ENCODE measurements at regions not wholly inside any gene's neighbourhood (a gene's known extent, or its start where the extent isn't known, plus 50 kb on each side); places are given as distances from the start of the nearest gene placed in this dataset.
A peak's percentile ranks its signal among the peaks of the same experiment; 100 is the strongest.

GRCh38 chr22:49055406-49055805 is 772.3 kb downstream of the BRD1 start:
- intact Hi-C loops (cut with DNase I): no loop called here
- no peak for TF ChIP-seq CTCF (IDR thresholded peaks at IDR 0.05)
- 77 to 80% (median 79%) methylated on average over 6 of the region's 6 CpGs for WGBS, 3 donors
- Histone ChIP-seq H3K27me3 (ENCODE audit: insufficient read depth in 3 of 3, low read length in 2 of 3) (peaks cover 0 to 4% (median 2%) of the 10 kb centered on the region in 3 donors), H3K4me3 (no peak overlapping the region), H3K27ac (no peak overlapping the region), H3K9me3 (no peaks in the 10 kb centered on the region), H3K36me3 (ENCODE audit: insufficient read depth in 1 of 2, low read depth in 1 of 2) (no peaks in the 10 kb centered on the region), H3K4me1 (no peaks in the 10 kb centered on the region)
- DNase-seq (no peak), ATAC-seq (no peak)

- 80 to 88% (median 86%) methylated on average over 3 of the region's 3 CpGs for WGBS, 3 donors
Measured at GRCh38 chr22:49053578-49053977, 774.1 kb downstream of the BRD1 start.

GRCh38 chr22:49052560-49052959 is 775.1 kb downstream of the BRD1 start:
- ATAC-seq (no peak), DNase-seq (no peak)
- intact Hi-C loops (cut with DNase I): no loop called here
- H3K27me3 ChIP-seq (ENCODE audit: insufficient read depth in 3 of 3, low read length in 2 of 3): peaks cover 0 to 5% (median 4%) of the 10 kb centered on the region in 3 donors
- 56 to 62% (median 60%) methylated on average over 12 of the region's 12 CpGs for WGBS, 3 donors
- H3K4me1 ChIP-seq: no peaks in the 10 kb centered on the region
- TF ChIP-seq CTCF (IDR thresholded peaks at IDR 0.05): no peak
- no peak overlapping the region for H3K27ac ChIP-seq
- H3K9me3 ChIP-seq: no peaks in the 10 kb centered on the region
- no peaks in the 10 kb centered on the region for H3K36me3 ChIP-seq (ENCODE audit: insufficient read depth in 1 of 2, low read depth in 1 of 2)
- H3K4me3 ChIP-seq: peak overlapping the region; percentile 54

More at GRCh38 chr22:49053578-49053977, 774.1 kb downstream of the BRD1 start:
- DNase-seq: no peak
- H3K27ac ChIP-seq: no peak overlapping the region
- peaks cover 0 to 4% (median 4%) of the 10 kb centered on the region in 3 donors for H3K27me3 ChIP-seq (ENCODE audit: insufficient read depth in 3 of 3, low read length in 2 of 3)
- no peak for TF ChIP-seq CTCF (IDR thresholded peaks at IDR 0.05)
- no peak overlapping the region for H3K4me3 ChIP-seq
- no peaks in the 10 kb centered on the region for H3K9me3 ChIP-seq
- H3K4me1 ChIP-seq: no peaks in the 10 kb centered on the region
- intact Hi-C loops (cut with DNase I): no loop called here
- ATAC-seq: no peak
- H3K36me3 ChIP-seq (ENCODE audit: insufficient read depth in 1 of 2, low read depth in 1 of 2): no peaks in the 10 kb centered on the region

- H3K27me3 ChIP-seq (ENCODE audit: insufficient read depth in 3 of 3, low read length in 2 of 3): peaks cover 0 to 5% (median 4%) of the 10 kb centered on the region in 3 donors
- no peak for DNase-seq
Measured at GRCh38 chr22:49052023-49052538, 775.6 kb downstream of the BRD1 start.

More at GRCh38 chr22:49052023-49052538, 775.6 kb downstream of the BRD1 start:
- WGBS, 3 donors: 42 to 59% (median 56%) methylated on average over 29 to 36 of the region's 36 CpGs
- no peaks in the 10 kb centered on the region for H3K9me3 ChIP-seq
- ATAC-seq: no peak
- no peaks in the 10 kb centered on the region for H3K4me1 ChIP-seq
- H3K4me3 ChIP-seq: peak overlapping the region; percentile 54
- no peak overlapping the region for H3K27ac ChIP-seq
- no peaks in the 10 kb centered on the region for H3K36me3 ChIP-seq (ENCODE audit: insufficient read depth in 1 of 2, low read depth in 1 of 2)
- TF ChIP-seq CTCF (IDR thresholded peaks at IDR 0.05): no peak
- intact Hi-C loops (cut with DNase I): no loop called here

Data from psoas muscle (tissue), 7 donors.